SK-N-SH (cell line): ENCODE measurements at regions not wholly inside any gene's neighbourhood (a gene's known extent, or its start where the extent isn't known, plus 50 kb on each side); places are given as distances from the start of the nearest gene placed in this dataset.
"Not testable (repeated sequence)": the region's sequence is repeated elsewhere in the genome, so short reads cannot be mapped to it uniquely, and the experiment has no call there.

Source experiments
- JUND ChIP-seq: IDR thresholded peaks from 2 replicates; pipeline ENCODE4 v1.4.0; 2012
- POLR2AphosphoS5 ChIP-seq: IDR thresholded peaks from 2 replicates; pipeline ENCODE4 v1.6.1; 2012; ENCODE audit warnings: low read depth, low read length
- SMC3 ChIP-seq: IDR thresholded peaks from 2 replicates; pipeline ENCODE4 v1.6.1; 2012; ENCODE audit warnings: low read depth, low read length, improper control_type of control experiment
- TF ChIP-seq, protein P1 (sequence below): fragments of 200-600 bp; sonication (generic); IDR thresholded peaks from 2 replicates; pipeline ENCODE4 v1.6.1; 2017; ENCODE audit warnings: antibody characterized with exemption, mild to moderate bottlenecking, moderate library complexity

- TF ChIP-seq, protein P1, sequence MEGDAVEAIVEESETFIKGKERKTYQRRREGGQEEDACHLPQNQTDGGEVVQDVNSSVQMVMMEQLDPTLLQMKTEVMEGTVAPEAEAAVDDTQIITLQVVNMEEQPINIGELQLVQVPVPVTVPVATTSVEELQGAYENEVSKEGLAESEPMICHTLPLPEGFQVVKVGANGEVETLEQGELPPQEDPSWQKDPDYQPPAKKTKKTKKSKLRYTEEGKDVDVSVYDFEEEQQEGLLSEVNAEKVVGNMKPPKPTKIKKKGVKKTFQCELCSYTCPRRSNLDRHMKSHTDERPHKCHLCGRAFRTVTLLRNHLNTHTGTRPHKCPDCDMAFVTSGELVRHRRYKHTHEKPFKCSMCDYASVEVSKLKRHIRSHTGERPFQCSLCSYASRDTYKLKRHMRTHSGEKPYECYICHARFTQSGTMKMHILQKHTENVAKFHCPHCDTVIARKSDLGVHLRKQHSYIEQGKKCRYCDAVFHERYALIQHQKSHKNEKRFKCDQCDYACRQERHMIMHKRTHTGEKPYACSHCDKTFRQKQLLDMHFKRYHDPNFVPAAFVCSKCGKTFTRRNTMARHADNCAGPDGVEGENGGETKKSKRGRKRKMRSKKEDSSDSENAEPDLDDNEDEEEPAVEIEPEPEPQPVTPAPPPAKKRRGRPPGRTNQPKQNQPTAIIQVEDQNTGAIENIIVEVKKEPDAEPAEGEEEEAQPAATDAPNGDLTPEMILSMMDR, result not testable (repeated sequence)
- not testable (repeated sequence) for TF ChIP-seq POLR2AphosphoS5, JUND, SMC3
Observed at GRCh38 chr1:242880022-242880421, 355.5 kb upstream of the PLD5 start.
